Fibroblast of skin of back (primary cell): ENCODE measurements at regions not wholly inside any gene's neighbourhood (a gene's known extent, or its start where the extent isn't known, plus 50 kb on each side); places are given as distances from the start of the nearest gene placed in this dataset.

Experiments used
- DNase-seq: peaks from one replicate; pipeline ENCODE4 v3.0.0-alpha.2; 2013

DNA sequence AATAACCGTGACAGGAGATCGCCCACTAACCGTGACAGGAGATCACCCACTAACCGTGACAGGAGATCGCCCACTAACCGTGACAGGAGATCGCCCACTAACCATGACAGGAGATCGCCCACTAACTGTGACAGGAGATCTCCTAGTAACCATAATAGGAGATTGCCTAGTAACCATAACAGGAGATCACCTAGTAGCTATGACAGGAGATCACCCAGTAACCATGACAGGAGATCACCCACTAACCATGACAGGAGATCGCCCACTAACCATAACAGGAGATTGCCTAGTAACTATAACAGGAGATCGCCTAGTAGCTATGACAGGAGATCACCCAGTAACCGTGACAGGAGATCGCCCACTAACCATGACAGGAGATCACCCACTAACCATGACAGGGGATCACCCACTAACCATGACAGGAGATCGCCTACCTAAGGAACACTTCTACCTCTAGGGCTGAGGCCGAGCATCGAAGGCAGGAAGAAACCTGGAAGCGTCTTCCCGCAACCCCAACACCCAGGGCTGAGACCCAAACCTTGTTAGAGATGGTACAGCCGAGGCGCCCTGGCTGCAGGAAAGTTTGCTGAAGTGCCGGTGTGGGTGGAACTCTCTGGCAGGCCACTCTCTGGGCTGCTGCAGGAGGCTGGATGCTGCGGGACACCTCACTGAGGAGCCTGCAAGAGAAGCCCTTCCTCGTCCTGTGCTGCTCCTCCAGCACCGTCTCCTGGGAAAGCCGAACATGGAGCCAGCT, 67.5 kb upstream of the THY1 start:
- no peak for DNase-seq

DNA sequence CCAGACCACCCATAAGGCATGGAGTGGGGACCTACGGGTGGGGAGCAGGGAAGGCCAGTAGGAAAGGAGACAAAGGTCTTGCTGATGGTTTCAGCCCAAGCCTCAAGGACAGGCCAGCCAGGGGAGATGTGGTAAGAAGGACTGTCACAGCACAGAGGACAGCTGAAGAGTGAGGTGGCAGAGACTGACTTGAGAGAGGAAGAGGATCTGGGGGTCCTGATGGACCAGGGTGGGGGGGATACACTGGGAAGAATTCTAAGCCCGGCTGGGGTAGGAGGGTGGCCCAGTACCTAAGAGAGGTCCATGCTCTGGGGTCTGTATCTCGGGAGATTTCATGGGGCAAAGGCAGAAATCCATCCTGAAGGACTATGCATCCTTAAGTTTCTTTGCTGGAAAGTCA, 66.1 kb upstream of the THY1 start:
- no peak for DNase-seq

DNA sequence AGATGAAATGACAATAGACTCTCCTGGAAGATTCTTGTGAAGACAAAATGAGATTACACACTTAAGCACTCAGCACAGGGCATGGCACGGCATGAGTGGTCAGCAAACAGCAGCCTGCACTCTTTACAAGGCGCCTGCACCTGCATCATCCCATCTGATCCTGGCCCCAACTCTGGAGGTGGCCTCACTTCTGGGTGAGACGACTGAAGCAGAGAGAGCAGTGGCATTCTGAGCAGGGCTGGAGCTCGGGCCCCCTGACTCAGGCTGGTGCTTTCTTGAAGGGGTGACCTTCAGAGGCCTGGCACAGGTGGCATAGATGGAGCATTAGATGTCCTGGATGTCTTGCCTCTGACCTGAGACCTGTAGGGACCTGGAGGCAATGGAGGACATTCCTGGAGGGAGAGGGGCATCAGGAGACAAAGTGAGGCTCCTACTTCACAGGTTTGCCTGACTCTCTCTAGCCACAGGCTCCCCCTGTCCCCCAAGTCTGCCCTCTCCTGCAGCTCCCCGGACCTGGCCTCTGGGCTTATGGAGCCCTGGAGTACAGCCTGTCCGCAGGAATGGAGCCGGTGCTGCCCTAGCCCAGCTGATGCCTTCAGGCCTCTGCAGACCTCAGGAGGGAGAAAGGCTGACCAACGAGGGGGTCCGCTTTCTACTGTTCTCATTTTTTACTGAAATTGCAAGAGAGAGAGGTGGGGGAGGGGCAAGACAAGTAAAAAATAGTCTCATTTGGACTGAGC, 65.5 kb upstream of the THY1 start:
- no peak for DNase-seq

DNA sequence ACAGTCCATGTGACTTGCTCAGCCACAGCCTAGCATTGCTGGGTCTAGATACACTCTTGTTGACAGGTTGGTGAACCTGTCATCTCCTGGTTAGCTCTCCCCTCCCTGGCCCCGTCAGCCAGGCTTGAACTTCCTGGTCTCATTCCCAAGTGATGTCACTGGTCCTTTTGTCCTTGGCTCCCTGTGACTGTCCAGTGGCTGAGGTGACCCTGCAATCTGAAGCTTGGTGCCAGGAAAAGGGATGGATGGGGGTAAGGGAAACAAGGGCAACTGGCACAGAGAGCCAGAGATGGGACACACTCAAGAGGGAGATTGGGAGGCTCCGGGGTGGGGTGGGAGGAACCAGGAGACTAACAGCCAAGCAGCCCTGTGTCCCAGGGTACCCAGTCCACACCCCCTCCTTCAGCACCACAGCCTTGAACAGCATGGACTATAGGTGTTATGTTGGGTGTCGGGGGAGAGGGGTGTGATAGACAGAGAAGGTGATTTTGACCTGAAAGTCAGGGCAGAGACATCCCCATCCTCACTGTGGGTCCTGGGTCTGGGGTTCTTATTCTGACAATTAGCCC, 63.8 kb upstream of the THY1 start:
- no peak for DNase-seq

DNA sequence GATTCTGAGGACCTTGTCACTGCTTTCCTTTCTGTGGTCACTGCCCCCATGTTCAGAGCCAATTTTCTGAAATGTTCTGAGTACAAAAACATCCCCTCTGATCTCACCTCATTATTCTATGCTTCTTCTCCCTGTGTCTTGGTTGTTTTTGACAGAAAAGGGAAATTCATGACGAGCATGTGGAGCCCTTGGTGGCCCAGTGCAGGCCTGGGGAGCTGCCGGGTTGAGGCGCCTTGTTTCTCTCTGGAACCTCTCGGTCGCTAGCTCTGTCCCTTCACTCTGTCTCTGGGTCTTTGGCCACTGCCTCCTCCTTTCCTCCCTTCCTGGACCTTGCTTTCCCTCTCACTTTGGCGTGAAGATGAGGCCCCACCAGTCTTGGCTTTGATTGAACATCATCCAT, 63.0 kb upstream of the THY1 start:
- DNase-seq, result no peak

DNA sequence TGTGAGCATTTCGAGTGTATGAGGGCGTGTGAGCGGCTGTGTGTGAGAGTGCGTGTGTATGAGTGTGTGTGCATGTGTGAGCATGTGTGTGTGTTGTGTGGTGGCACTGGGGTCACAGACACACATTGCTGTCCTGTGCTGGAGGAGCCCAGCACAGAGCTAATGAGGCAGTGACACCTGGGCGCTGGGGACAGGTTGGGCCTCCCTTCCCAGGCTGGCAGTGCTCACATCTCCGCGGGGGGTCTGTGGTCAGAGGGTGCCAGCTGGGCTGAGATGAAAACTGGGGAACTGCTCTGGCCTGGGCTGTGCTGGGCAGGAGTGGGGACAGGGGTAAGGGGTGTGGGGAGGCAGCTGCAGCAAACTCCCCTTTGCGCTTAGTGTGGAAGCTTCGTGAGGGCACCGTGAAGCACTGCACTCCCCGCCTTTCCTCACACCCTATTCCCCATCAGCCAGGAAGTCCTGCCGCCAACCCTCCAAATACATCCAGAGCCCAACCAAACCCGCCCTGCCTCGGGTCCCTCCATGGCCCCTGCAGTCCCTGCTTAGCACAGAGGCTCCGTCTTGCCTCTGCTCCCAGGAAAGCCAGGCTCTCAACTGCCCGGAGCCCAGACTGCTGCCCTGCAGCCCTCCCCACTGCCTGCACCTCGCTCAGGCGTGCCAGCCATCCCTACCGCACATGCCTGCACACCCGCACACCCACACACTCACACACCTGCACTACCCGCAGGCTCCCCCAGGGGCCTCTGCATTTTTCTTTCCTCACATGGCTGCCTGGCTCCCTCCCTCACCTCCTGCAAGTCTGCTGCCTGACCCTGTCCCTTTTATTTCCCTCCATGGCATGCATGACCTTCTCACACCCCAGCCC, 62.0 kb upstream of the THY1 start:
- no peak for DNase-seq

DNA sequence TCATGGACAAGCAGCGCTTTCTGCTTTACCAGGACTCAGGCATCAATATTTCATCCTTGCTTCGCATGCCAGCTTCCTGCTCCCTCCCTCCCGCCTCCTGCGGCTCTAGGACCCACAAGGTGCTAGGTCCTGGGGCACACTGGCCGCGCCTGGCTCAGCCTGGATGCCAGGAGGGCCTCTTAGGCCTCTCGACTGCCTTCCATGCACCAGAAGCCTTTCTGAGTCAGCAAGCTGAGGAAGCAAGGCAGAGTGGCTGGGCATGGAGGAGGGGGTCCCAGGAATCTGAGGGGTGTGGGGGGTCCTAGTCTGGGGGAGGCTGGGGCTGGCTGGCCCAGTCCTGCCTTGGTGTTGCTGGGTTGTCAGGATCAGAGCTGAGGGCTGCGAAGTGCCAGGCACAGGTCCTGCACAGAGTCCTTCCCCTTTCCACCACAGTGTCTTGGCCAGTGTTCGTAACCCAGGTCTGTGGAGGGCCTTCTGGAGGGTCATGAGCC, 61.0 kb upstream of the THY1 start:
- DNase-seq, result no peak

DNA sequence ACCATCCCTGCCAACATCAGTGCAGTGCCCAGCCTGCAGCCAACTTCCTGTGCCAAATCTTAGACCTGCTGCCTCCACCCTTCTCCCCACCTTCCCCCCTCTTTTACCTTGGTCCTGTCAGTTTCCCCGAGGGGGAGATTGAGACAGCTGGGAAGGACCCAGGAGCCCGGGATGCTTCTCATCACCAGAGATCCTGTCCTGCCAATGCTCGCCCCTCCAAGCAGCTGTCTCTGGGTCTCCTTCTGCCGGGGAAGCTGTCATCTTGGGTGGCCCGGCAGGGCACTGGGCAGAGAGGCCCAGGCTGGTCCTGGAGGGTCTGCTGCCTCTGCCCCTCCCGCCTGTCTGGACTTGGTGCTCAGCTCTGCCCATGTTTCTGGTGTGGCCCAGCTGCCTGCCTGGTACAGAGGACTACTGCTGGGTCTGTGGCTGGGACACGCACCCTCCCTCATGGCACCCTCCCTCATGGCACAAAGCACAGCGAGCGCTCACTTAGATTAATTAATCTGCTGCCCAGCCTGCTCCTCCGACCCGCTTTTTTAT, 60.4 kb upstream of the THY1 start:
- DNase-seq, result no peak

DNA sequence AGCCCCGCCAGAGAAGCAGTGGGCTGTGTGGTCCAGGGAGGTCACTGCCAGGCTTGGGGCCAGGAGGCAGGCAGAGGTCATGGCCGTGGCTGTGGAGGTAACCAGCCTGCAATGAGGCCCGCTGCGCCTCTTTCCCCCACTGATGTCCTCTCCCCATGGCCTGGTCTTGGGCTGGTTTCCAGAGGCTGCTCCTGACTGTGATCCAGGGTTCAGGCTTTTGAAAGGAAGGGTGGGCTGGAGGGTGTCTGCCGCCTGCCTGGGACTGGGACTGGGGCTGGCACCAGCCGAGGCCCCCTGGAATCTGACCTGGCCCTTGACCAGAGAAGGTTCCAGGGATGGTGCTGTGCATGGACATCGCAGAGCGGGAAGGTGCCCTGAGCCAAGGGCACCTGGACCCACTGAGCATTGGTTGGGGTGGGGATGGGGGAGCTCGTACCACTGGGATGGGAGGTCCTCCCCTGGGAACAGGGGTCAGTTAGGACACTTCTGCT, 59.6 kb upstream of the THY1 start:
- DNase-seq, result no peak

DNA sequence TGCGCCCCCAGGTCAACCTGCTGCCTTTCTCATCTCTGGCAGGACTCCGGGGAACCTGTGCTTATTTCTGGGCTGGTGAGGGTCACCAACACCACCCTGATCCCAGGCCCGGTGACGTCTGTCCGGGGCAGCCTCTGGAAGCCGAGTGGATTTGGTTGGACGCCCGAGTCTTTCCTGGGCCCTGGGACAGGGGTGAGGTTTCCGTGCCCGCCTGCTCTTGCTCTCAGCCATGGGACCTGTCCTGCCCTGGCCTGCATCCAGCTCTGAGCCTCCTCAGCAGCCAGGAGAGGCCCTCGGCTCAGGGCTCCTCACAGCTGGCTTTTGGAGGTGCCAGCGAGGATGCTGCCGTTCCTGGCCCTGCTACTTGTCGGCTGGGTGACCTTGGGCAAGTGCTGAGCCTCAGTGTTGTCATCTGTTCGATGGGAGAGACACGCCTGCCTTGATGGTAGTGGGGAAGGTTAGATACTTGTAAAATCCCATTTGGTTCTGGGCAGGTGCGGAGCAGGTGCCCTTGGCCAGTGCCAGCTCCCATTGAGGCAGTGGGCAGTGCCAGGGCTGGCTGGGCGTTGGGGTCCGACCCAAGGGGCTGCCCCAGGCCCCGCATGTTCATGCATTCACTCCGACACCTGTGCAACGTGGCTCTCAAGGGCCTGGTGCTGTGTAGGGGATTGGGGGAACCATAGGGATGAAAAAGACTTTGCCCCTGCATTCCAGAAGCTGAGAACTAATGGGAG, 58.9 kb upstream of the THY1 start:
- no peak for DNase-seq

DNA sequence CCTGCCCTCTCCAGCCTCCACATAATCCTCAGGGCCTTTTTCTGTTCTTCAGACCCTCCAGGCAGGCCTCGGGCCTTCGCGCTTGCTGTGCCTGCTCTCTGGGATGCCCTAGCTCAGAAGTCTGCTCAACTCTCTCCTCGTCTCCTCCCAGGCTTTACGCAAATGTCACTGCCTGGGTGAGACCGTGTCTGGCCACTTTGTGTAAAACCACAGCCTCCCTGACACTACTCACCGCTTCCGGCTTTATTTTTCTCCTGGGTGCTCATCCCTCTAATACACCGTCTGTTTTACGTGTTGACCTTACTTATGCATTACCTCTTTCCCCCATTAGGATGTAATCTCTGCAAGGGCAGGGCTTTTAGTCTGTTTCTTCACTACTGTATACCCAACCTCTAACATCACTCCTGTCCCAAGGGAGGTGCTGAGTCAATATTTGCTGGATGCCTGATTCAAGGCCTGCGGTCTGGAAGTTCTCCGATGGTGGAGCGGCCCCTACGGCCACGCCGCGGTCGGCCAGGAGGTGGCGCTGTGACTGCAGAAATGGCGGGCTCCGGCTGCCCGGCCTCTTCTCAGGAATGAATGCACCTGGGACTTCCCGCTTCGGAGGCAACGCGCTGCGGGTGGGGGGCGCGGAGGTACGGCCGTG, 58.2 kb upstream of the THY1 start:
- DNase-seq, result peak; percentile 99

DNA sequence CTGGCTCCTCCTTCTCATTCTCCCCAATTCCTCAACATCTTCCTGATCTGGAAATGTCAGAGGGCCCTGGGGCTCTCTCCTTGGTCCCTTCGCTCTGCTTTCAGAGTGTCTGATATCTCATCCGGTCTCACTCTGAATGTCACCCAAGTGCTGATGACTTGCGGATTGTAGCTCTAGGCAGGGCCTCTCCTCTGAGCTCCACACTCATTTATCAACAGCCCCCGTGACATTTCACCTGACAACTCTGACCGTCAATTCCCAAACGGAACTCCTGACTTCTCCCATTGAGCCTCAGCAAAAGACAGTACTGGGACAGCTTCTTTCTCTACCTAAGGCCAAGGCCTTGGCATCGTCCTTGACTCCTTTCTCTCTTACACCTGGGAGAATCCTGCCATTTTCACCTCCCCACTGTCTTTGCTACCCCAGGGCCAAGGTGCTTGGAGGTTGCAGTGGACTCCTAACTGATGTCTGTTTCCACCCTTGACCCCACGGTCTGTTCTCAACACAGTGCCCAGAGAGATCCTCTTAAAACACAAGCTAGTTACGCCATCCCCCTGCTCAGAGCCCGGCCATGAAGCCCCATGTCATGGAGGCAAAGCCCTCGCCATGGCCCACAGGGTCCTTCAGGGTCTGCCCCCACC, 57.5 kb upstream of the THY1 start:
- DNase-seq, result no peak

DNA sequence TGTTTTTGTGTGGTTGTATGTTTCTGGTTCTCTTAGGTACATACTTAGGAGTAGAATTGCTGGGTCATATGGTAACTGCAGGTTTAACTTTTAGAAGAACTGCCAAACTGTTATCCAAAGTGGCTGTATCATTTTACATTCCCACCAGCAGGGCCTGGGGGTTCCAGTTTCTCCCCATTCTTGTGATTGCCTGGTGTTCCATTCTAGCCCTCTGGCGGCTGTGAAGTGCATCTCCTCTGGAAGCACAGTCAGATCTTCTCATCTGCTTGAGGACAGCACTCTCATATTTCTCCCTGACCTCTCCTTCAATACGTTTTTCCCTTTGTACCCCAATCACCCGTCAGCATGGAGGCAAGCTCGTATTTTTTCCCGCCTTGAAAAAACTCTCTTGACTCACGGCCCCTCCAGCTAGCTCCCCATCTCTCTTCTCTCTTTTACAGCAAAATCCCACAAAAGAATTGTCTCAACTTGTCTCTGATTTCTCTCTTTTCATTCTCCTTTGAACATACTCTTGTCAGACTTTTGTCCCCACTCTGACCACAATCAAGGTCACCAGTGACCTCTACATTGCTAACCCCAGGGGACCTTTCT, 56.8 kb upstream of the THY1 start:
- peak; percentile 73 for DNase-seq

DNA sequence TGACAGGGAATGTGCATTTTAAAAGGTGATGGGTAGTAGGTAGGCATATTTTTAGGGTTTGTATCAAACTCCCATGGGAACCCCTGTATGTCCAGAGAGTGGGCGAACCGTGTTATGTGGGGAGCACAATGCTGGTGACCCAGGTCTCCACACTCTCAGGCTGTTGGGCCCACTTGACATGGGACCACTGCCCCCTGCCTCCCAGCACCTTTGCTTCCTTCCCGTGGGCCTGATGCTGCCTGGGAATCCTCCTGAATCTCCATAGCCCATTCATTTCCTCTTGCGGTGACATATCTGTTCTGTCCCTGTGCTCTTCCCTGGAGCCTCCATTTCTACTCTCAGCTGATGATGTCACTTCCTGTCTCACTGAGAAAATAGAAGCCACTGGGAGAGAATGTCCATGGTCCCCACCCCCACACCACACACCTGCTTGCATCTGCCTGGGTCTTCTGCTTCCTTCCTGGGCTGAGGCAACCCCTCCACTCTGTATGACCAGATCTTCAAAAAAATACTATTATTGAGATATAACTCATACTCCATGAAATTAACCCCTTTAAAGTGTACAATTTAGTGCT, 55.8 kb upstream of the THY1 start:
- DNase-seq, result no peak

DNA sequence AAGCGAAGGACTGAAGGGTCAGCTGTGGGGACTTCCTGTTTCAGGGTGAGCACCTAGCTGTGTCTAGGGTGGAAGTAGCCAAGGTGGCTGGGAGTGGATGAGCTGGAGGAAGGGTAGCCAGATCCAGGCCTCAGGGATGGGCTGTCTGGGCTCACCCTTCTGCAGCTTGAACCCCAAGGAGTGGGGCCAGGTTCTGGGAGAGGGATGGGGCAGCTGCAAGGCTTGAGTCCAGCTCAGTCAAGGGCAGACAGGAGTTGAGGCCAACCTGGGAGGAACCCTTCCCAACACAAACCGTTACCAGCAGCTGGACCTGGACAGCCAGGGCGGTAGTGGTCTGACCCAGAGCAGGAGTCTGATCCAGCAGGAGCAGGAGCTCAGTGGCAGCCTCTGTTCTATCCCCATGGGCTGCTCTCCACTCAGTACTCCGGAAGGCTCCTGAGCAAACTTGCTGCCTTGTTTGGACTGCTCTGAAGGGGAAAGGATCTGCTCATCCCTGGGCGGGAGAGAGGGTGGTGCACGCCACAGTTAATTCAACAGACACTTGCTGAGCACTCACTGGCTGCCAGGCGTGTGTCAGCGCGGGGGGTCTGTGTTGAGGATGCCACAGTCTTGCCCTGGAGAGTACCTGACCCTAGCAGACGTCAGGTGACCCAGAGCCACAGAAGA, 53.8 kb upstream of the THY1 start:
- DNase-seq, result no peak

DNA sequence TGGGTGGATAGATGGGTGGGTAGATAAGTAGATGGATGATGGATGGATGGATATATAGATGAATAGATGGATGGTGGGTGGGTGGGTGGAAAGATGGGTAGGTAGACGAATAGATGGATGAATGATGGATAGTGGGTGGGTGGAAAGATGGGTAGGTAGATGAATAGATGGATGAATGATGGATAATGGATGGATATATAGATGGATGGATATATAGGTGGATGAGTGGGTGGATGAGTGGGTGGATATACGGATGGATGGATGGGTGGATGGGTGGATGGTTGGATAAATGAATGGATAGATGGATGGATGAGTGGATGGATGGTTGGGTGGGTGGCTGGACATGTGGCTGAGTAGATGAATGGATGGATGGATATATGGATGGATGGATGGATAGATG, 53.1 kb upstream of the THY1 start:
- DNase-seq, result no peak

DNA sequence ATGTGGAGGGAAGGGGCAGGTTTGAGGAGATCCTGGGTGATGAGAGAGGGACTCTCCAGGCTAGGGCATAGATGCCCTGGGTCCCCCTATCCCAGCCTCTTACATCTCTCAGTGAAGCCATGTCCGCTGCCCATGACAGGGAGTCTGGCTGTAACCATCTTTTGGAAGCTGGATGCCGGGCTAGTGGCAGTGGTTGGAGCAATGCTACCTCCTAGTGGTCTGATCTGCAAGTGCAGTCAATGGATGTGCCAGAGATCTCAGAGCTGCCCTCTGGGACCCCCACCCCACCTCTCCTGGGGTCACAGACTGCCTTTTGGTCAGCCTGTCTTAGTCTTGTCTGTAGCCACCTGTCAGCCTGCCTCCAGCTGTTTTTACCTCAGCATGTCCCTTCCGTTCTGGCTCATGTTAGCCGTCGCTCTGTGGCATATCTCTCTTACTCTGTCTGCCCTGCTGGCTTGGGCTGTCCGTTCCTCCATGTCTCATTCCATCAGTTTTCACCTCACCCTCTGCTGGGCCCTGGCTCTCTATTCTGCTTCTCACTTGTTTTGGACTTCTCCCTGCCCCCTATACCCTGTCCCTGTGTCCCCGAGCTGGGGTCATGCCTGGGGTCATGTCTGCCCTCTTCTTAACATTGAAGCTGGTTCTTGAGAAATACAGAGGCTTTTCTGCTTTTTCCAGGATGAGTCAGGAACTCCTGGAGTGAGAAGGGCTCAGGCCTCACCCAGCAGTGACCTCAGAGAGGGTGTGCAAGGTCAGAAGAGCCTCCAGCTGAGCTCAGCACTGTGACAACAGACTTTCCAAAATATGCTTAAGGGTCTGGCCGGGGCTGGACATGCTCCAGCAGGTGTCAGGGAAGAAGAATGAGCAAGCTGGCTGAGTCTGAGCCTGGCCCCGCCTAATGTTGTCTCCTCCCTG, 52.0 kb upstream of the THY1 start:
- DNase-seq, result peak; percentile 75
